ENCODE measurements at regions not wholly inside any gene's neighbourhood (a gene's known extent, or its start where the extent isn't known, plus 50 kb on each side); places are given as distances from the start of the nearest gene placed in this dataset.

DNA sequence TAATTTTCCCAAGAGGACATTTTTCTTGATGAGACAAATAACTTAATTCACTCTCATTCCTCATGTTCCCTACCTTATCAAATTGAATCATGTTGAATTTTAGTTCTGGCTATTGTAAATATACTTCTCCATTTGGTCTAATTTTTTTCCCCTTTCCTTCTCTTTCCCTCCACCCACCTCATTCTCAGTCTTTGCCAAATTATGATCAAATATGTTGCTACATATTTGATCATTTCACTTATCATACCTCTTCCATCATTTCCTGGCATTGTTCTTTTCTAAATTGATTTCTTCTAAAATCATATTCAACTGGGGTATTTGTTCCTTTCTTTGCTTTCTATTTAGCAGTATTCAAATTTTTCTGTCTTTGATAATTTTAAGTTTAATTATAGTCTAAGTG lies 52.3 kb downstream of the HDGFL1 start:
- no peak for DNase-seq

- DNase-seq, result no peak
Observed at GRCh38 chr6:22622351-22622750, 53.0 kb downstream of the HDGFL1 start.

GRCh38 chr6:22622813-22623212 lies 53.4 kb downstream of the HDGFL1 start:
- DNase-seq, result no peak

DNA sequence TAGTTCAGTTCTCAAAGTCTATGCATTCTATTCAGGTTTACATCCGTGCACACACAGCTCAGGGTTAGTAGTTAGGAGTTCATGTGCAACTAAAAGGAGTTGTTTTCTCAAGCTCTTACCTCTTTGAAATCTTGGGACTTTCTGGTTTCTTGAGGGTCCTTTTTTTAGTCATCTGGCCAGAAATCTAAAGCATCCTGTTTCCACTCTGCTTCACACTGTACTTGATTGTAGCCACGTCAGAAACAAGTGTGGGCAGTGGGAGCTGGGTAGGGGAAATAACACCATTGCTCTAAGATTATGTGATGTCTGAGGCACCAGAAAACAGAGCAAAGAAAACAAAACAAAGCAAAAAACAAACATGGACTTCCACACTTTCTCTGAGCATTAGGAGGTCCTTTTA lies 58.3 kb downstream of the HDGFL1 start:
- DNase-seq, result no peak

- no peak for DNase-seq
Observed at GRCh38 chr6:22631091-22631490, 61.7 kb downstream of the HDGFL1 start.

GRCh38 chr6:22632581-22633145 lies 63.3 kb downstream of the HDGFL1 start:
- DNase-seq, result no peak

DNA sequence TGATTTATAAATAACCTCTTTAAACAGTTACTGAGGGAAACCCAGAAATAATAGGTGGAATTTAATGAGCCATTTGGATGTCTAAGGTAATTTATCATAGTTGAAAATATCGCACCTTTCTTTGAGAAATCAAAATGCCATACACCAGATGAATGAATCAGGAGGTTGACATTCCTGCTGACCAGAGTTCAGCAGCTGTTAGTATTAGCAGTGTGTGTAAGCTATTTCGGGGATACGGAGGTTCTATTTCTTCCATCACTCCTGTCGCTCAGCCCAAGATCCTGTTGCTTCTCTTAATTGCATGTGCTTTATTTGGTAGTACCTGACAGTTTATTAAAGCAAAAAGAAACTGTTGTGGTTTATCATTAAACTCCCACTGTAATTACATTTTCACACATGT lies 67.1 kb downstream of the HDGFL1 start:
- DNase-seq, result no peak

GRCh38 chr6:22637782-22638181 lies 68.4 kb downstream of the HDGFL1 start:
- DNase-seq, result no peak

DNA sequence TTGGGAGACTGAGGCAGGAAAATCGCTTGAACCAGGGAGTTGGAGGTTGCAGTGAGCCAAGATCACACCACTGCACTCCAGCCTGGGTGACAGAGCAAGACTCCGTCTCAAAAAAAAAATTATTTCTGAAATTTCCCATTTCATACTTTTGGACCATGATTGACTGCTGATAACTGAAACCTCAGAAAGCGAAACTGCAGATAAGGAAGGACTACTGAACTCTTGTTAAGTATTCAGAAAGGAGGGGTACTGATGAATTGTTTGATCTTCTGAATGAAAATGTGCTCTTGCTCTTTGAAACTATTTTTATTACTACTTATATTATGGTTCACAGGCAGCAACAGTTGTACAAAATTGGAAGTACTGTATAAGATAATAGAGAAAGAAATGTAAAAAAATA lies 69.0 kb downstream of the HDGFL1 start:
- DNase-seq, result no peak

DNA sequence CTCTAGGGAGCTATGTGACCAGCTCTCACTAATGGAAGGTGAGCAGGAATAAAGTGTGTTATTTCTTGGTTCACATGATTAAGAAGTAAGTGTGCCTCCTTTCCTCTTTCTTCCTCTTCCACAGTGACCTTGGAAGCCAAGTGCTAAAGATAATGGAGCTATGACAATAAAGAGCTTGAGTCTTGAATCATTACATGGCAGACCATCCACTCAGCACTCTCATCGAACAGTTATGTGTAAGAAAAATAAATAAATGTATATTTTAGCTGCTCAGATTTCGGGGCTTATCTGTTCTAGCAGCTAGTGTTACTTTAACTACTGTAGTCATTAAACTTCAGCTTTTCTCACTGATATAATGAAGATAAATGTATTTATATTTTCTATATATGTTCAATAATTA lies 72.9 kb downstream of the HDGFL1 start:
- DNase-seq, result no peak

GRCh38 chr6:22643780-22644179 lies 74.4 kb downstream of the HDGFL1 start:
- no peak for DNase-seq

- DNase-seq, result no peak
Observed at GRCh38 chr6:22647719-22648118, 78.4 kb downstream of the HDGFL1 start.

DNA sequence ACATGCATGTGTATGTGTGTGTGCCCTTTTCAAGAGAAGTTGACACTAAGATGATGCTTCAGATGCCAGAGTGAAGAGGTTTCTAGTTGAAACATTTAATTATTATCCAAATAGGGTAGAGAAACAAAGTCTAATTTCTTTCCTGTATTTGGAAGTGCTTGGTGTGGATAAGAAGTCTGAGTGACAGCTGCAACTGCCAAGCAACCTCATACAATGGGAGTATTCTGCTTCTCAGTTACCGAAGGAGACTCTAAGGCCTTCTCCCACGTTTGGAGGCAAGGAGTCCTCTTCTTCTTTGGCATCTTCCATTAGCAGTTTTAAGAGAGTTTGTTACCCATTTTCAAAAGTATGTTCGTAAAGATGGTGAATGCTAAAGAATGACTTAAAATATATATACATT lies 82.4 kb downstream of the HDGFL1 start:
- DNase-seq, result no peak

DNA sequence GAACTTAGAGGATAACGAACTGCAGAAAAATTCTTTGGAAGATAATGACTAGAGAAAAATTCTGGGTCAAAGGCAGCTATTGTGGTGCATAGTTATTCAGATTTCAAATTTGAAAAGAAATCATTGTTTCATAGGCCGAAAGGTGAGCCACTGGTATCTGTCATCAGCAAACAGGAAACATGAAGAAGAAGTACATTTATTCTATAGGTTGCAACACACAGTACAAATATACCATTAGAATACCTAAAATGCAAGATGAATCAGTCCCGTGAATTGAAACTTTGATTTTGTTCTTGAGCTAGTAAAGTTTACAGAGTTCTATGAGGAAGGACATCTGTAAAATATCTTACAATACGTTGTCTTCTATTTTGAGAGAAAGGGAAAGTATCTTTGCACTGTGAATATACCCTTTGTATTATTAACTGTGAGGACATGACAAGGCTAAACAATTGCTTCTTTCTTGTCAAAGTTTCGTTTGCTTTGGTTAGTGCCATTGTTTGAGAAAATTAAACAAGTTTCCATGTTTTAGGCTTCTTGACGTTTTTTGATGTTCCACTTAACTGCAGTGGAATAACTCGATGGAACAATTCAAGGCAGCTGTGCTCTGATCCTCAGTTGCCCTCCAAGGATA lies 84.7 kb downstream of the HDGFL1 start:
- DNase-seq, result no peak

- no peak for DNase-seq
Observed at GRCh38 chr6:22656706-22657351, 87.5 kb downstream of the HDGFL1 start.

- peak in 11 of 14 donors; percentile 2 to 48 (median 33) for DNase-seq
Observed at GRCh38 chr6:22657352-22657980, 88.1 kb downstream of the HDGFL1 start.

DNA sequence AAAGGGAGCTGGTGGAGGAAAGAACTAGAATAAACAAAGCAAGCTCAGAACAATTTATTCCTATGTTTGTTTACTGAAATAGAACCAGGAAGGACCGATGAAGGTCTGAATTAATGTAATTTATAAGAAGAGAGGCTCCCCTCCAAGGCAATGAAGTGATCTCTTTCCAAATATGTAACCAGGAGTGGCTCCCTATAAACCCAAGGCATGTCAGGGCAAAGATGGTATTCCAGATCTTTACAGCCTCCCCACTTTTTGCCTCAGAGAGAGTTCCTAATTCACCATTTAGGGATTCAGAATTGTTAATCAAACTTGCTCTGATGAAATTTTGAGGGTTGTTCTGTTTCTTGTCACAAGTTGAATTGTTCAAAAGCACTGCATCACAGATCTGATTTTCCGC lies 88.8 kb downstream of the HDGFL1 start:
- DNase-seq, result no peak

DNA sequence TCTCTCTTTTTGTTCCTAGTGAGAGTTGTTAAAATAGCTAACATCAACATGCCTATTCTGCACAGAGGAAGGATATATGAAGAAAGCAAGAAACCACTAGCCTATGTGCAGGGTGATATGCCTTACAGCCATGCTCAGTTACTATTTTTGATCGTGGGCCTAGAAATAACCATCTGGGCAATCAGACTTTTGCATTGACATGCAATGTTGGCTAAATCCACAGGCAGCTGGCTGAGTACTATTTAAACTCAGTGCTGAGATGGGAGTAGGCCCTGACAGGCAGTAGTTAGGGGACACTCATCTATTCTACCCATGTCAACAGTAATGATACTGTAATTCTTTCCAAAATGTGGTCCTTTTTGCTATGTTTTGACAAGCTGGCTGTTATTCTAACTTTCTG lies 89.6 kb downstream of the HDGFL1 start:
- no peak for DNase-seq

GRCh38 chr6:22664968-22665367 lies 95.6 kb downstream of the HDGFL1 start:
- DNase-seq, result no peak

GRCh38 chr6:22666021-22666420 lies 96.7 kb downstream of the HDGFL1 start:
- no peak for DNase-seq

DNA sequence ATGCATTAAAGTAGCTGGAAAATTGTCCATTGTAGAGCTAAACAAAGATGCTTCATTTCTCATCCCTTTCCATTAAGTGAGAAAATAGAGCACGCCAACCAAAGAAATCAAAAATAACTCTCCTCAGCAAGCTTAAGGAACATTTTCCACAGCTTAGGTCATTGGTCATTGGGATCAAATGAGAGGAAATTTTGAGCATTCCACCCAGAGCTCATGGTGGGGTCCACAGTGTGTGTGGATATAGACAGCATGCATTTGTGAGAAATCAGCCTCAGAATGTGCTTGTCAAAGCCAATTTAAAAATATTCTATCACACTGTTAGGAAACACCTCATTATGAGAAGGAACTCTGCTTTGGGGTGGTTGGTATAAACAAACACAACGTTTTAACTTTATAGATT lies 97.2 kb downstream of the HDGFL1 start:
- no peak for DNase-seq

- DNase-seq, result no peak
Observed at GRCh38 chr6:22667855-22668254, 98.5 kb downstream of the HDGFL1 start.

- no peak for DNase-seq
Observed at GRCh38 chr6:22668307-22668706, 98.9 kb downstream of the HDGFL1 start.

- no peak for DNase-seq
Observed at GRCh38 chr6:22668717-22669116, 99.4 kb downstream of the HDGFL1 start.

All from C1 segment of cervical spinal cord (tissue), 14 donors.